Small intestine (tissue), 7 donors: ENCODE measurements at regions not wholly inside any gene's neighbourhood (a gene's known extent, or its start where the extent isn't known, plus 50 kb on each side); places are given as distances from the start of the nearest gene placed in this dataset.

Experiments
- DNase-seq, 2 donors: peaks; one replicate each; pipeline versions ENCODE4 v3.0.0 to v3.0.0-alpha.2; 2013
- FAIRE-seq: peaks from 2 replicates; lab custom pipeline; 2012; peaks lifted over from hg19 to GRCh38; lab: Jason Lieb, UNC
- H3K27ac ChIP-seq, 3 donors: one replicate each; pipeline ENCODE4 v1.5.1; 2013; ENCODE audit warnings: low read length in 2 of 3, mild to moderate bottlenecking in 2 of 3, control low read depth in 1 of 3, inconsistent platforms in 1 of 3, low read depth in 1 of 3, moderate library complexity in 1 of 3
- H3K27me3 ChIP-seq, 3 donors: one replicate each; pipeline ENCODE4 v1.6.1; 2013; ENCODE audit warnings: low read length in 3 of 3, inconsistent platforms in 1 of 3; ENCODE audit not compliant: control insufficient read depth in 3 of 3, insufficient read depth in 3 of 3
- H3K36me3 ChIP-seq, 3 donors: one replicate each; pipeline ENCODE4 v1.6.1; 2013; ENCODE audit warnings: low read length in 3 of 3, inconsistent platforms in 1 of 3, low read depth in 1 of 3, mild to moderate bottlenecking in 1 of 3, moderate library complexity in 1 of 3; ENCODE audit not compliant: control insufficient read depth in 3 of 3, insufficient read depth in 2 of 3
- H3K4me1 ChIP-seq, 3 donors: one replicate each; pipeline ENCODE4 v1.6.1; 2013; ENCODE audit warnings: low read length in 2 of 3, inconsistent platforms in 1 of 3, low read depth in 1 of 3, mild to moderate bottlenecking in 1 of 3, moderate library complexity in 1 of 3; ENCODE audit not compliant: control insufficient read depth in 3 of 3, insufficient read depth in 2 of 3
- H3K4me3 ChIP-seq, 3 donors: one replicate each; pipeline ENCODE4 v1.5.1; 2013; ENCODE audit warnings: low read length in 3 of 3, control low read depth in 1 of 3, inconsistent platforms in 1 of 3, low read depth in 1 of 3, mild to moderate bottlenecking in 1 of 3, moderate library complexity in 1 of 3
- H3K9me3 ChIP-seq, 2 donors: one replicate each; pipeline ENCODE4 v1.6.1; 2013; ENCODE audit warnings: low read depth in 1 of 2, low read length in 1 of 2; ENCODE audit not compliant: control insufficient read depth in 2 of 2, insufficient read depth in 1 of 2
- WGBS, 3 donors: extraction: QIAGEN DNeasy Blood & Tissue Kit; methylation state at CpG; one replicate each; pipeline ENCODE4 v1.1.7; 2013; 5-methylcytosine and 5-hydroxymethylcytosine counted together
- donor health status: healthy with polysubstance abuse.
- donor health status: control.
- donor health status: control.
- donor health status: Bipolar disorder and iron deficiency.
- donor health status: healthy.

GRCh38 chr10:130763071-130763470, 548.5 kb downstream of the TCERG1L start:
- H3K36me3 ChIP-seq = no peaks in the 10 kb centered on the region

GRCh38 chr10:130763491-130763890, 548.0 kb downstream of the TCERG1L start:
- H3K27ac ChIP-seq = no peak overlapping the region
- H3K9me3 ChIP-seq = peaks cover 0 to 21% of the 10 kb centered on the region in 2 donors
- no peaks in the 10 kb centered on the region for H3K36me3 ChIP-seq
- no peak for DNase-seq
- H3K4me1 ChIP-seq = no peaks in the 10 kb centered on the region
- no peaks in the 10 kb centered on the region for H3K27me3 ChIP-seq
- no peak for FAIRE-seq
- WGBS, 3 donors = 58 to 73% (median 72%) methylated on average over 4 of the region's 4 CpGs
- H3K4me3 ChIP-seq = no peak overlapping the region

More at GRCh38 chr10:130763071-130763470, 548.5 kb downstream of the TCERG1L start:
- H3K4me1 ChIP-seq = no peaks in the 10 kb centered on the region
- no peak overlapping the region for H3K4me3 ChIP-seq
- H3K27me3 ChIP-seq = no peaks in the 10 kb centered on the region
- no peak for FAIRE-seq
- DNase-seq = no peak
- H3K9me3 ChIP-seq = peaks cover 0 to 21% of the 10 kb centered on the region in 2 donors
- H3K27ac ChIP-seq = no peak overlapping the region
- WGBS, 3 donors = 76 to 88% (median 87%) methylated on average over 6 of the region's 6 CpGs

- no peaks in the 10 kb centered on the region for H3K27me3 ChIP-seq
- H3K9me3 ChIP-seq = peaks cover 0 to 23% of the 10 kb centered on the region in 2 donors
- H3K27ac ChIP-seq = no peak overlapping the region
- no peaks in the 10 kb centered on the region for H3K4me1 ChIP-seq
- DNase-seq (no peak), FAIRE-seq (no peak)
- no peaks in the 10 kb centered on the region for H3K36me3 ChIP-seq
- 61 to 87% (median 68%) methylated on average over 7 of the region's 7 CpGs for WGBS, 3 donors
- no peak overlapping the region for H3K4me3 ChIP-seq
These were observed 546.9 kb downstream of the TCERG1L start for GRCh38 chr10:130764651-130765050.

- Histone ChIP-seq H3K36me3 (no peaks in the 10 kb centered on the region), H3K27me3 (no peaks in the 10 kb centered on the region), H3K4me1 (no peaks in the 10 kb centered on the region), H3K9me3 (peaks cover 0 to 23% of the 10 kb centered on the region in 2 donors), H3K4me3 (no peak overlapping the region), H3K27ac (no peak overlapping the region)
- no peak for FAIRE-seq
- DNase-seq = no peak
- WGBS, 3 donors = 44 to 77% (median 70%) methylated on average over 4 of the region's 4 CpGs
These were observed 545.5 kb downstream of the TCERG1L start for GRCh38 chr10:130766071-130766470.

- FAIRE-seq (no peak), DNase-seq (no peak)
- H3K27me3 ChIP-seq = no peaks in the 10 kb centered on the region
- H3K4me1 ChIP-seq = no peaks in the 10 kb centered on the region
- no peak overlapping the region for H3K27ac ChIP-seq
- no peak overlapping the region for H3K4me3 ChIP-seq
- WGBS, 3 donors = 72 to 85% (median 74%) methylated on average over 13 to 14 of the region's 14 CpGs
- H3K36me3 ChIP-seq = no peaks in the 10 kb centered on the region
- H3K9me3 ChIP-seq = peaks cover 0 to 23% of the 10 kb centered on the region in 2 donors
These were observed 544.3 kb downstream of the TCERG1L start for GRCh38 chr10:130767116-130767730.

GRCh38 chr10:130769146-130770017, 542.1 kb downstream of the TCERG1L start:
- FAIRE-seq (no peak), DNase-seq (no peak)
- WGBS, 3 donors = 81 to 89% (median 81%) methylated on average over 10 of the region's 10 CpGs
- Histone ChIP-seq H3K36me3 (no peaks in the 10 kb centered on the region), H3K4me1 (no peaks in the 10 kb centered on the region), H3K4me3 (no peak overlapping the region), H3K27me3 (no peaks in the 10 kb centered on the region), H3K9me3 (peaks cover 0 to 23% of the 10 kb centered on the region in 2 donors), H3K27ac (no peak overlapping the region)

- Histone ChIP-seq H3K4me3 (no peak overlapping the region), H3K4me1 (no peaks in the 10 kb centered on the region)
- no peak for FAIRE-seq
These were observed 541.4 kb downstream of the TCERG1L start for GRCh38 chr10:130770018-130770630.

GRCh38 chr10:130771491-130771946, 540.0 kb downstream of the TCERG1L start:
- no peak overlapping the region for H3K4me3 ChIP-seq
- peaks cover 0 to 2% (median 0%) of the 10 kb centered on the region in 3 donors for H3K27me3 ChIP-seq
- H3K4me1 ChIP-seq = no peaks in the 10 kb centered on the region
- FAIRE-seq (no peak), DNase-seq (no peak)
- no peaks in the 10 kb centered on the region for H3K36me3 ChIP-seq
- 62 to 68% (median 66%) methylated on average over 13 of the region's 13 CpGs for WGBS, 3 donors
- H3K27ac ChIP-seq = no peak overlapping the region
- H3K9me3 ChIP-seq = peaks cover 0 to 17% of the 10 kb centered on the region in 2 donors

More at GRCh38 chr10:130770018-130770630, 541.4 kb downstream of the TCERG1L start:
- Histone ChIP-seq H3K36me3 (no peaks in the 10 kb centered on the region), H3K9me3 (peaks cover 0 to 17% of the 10 kb centered on the region in 2 donors), H3K27ac (no peak overlapping the region), H3K27me3 (peaks cover 0 to 2% (median 0%) of the 10 kb centered on the region in 3 donors)
- 69 to 76% (median 76%) methylated on average over 13 of the region's 13 CpGs for WGBS, 3 donors
- no peak for DNase-seq
